Type B pancreatic cell (in vitro differentiated cells): ENCODE measurements at regions not wholly inside any gene's neighbourhood (a gene's known extent, or its start where the extent isn't known, plus 50 kb on each side); places are given as distances from the start of the nearest gene placed in this dataset.

Experiments used
- DNase-seq: peaks from one replicate; pipeline ENCODE4 v3.0.0; 2021; ENCODE audit warnings: mixed read lengths; ENCODE audit not compliant: unreplicated experiment; ENCODE audit errors: extremely low spot score
- H3K27ac Mint-ChIP-seq: 2 replicates; pipeline ENCODE4 v1.8.0; 2021; ENCODE audit warnings: mild to moderate bottlenecking, mixed read lengths
- H3K27me3 Mint-ChIP-seq: 2 replicates; pipeline ENCODE4 v1.8.0; 2021; ENCODE audit warnings: mixed read lengths
- H3K36me3 Mint-ChIP-seq: 2 replicates; pipeline ENCODE4 v1.8.0; 2021; ENCODE audit warnings: mixed read lengths
- H3K4me1 Mint-ChIP-seq: one replicate; pipeline ENCODE4 v1.8.0; 2021; ENCODE audit warnings: mixed read lengths; ENCODE audit not compliant: unreplicated experiment
- H3K4me3 Mint-ChIP-seq: 2 replicates; pipeline ENCODE4 v1.8.0; 2021; ENCODE audit warnings: mild to moderate bottlenecking, mixed read lengths
- H3K9me3 Mint-ChIP-seq: 2 replicates; pipeline ENCODE4 v1.8.0; 2021; ENCODE audit warnings: mixed read lengths
- CTCF ChIP-seq: fragments of 200-600 bp; sonication (generic); conservative IDR thresholded peaks from 2 replicates; pipeline ENCODE4 v1.5.0; 2021; ENCODE audit warnings: antibody characterized with exemption, mild to moderate bottlenecking

- DNase-seq, result no peak
- H3K9me3 Mint-ChIP-seq, result no peaks in the 10 kb centered on the region
These were observed 649.6 kb downstream of the SLITRK1 start for GRCh38 chr13:83232626-83233025.

GRCh38 chr13:83229574-83230305, 652.5 kb downstream of the SLITRK1 start:
- no peak overlapping the region for H3K4me3 Mint-ChIP-seq
- peak overlapping the region; percentile 52 for H3K27ac Mint-ChIP-seq
- no peaks in the 10 kb centered on the region for H3K27me3 Mint-ChIP-seq
- no peaks in the 10 kb centered on the region for H3K36me3 Mint-ChIP-seq
- DNase-seq, result no peak
- TF ChIP-seq CTCF, result no peak
- no peaks in the 10 kb centered on the region for H3K9me3 Mint-ChIP-seq
- peaks cover 15% of the 10 kb centered on the region for H3K4me1 Mint-ChIP-seq

More at GRCh38 chr13:83232626-83233025, 649.6 kb downstream of the SLITRK1 start:
- Mint-ChIP-seq H3K27me3 (no peaks in the 10 kb centered on the region), H3K4me1 (peaks cover 15% of the 10 kb centered on the region), H3K36me3 (no peaks in the 10 kb centered on the region), H3K4me3 (no peak overlapping the region), H3K27ac (no peak overlapping the region)
- TF ChIP-seq CTCF, result no peak

GRCh38 chr13:83223546-83223945, 658.7 kb downstream of the SLITRK1 start:
- no peaks in the 10 kb centered on the region for H3K4me1 Mint-ChIP-seq
- no peak overlapping the region for H3K27ac Mint-ChIP-seq

GRCh38 chr13:83221813-83222241, 660.4 kb downstream of the SLITRK1 start:
- no peaks in the 10 kb centered on the region for H3K27me3 Mint-ChIP-seq
- H3K4me3 Mint-ChIP-seq, result no peak overlapping the region
- no peaks in the 10 kb centered on the region for H3K9me3 Mint-ChIP-seq
- H3K4me1 Mint-ChIP-seq, result no peaks in the 10 kb centered on the region
- no peak overlapping the region for H3K27ac Mint-ChIP-seq
- H3K36me3 Mint-ChIP-seq, result no peaks in the 10 kb centered on the region
- DNase-seq, result no peak
- TF ChIP-seq CTCF, result no peak

More at GRCh38 chr13:83223546-83223945, 658.7 kb downstream of the SLITRK1 start:
- H3K27me3 Mint-ChIP-seq, result no peaks in the 10 kb centered on the region
- no peak overlapping the region for H3K4me3 Mint-ChIP-seq
- no peaks in the 10 kb centered on the region for H3K36me3 Mint-ChIP-seq
- H3K9me3 Mint-ChIP-seq, result no peaks in the 10 kb centered on the region
- TF ChIP-seq CTCF, result no peak
- DNase-seq, result no peak

- no peak for TF ChIP-seq CTCF
- no peaks in the 10 kb centered on the region for H3K4me1 Mint-ChIP-seq
- H3K27ac Mint-ChIP-seq, result peak overlapping the region; percentile 24
- H3K36me3 Mint-ChIP-seq, result no peaks in the 10 kb centered on the region
- no peaks in the 10 kb centered on the region for H3K27me3 Mint-ChIP-seq
- no peak for DNase-seq
- no peak overlapping the region for H3K4me3 Mint-ChIP-seq
- no peaks in the 10 kb centered on the region for H3K9me3 Mint-ChIP-seq
These were observed 661.0 kb downstream of the SLITRK1 start for GRCh38 chr13:83221256-83221655.
